ENCODE measurements at regions not wholly inside any gene's neighbourhood (a gene's known extent, or its start where the extent isn't known, plus 50 kb on each side); places are given as distances from the start of the nearest gene placed in this dataset.
"Not testable (repeated sequence)": the region's sequence is repeated elsewhere in the genome, so short reads cannot be mapped to it uniquely, and the experiment has no call there.

DNA sequence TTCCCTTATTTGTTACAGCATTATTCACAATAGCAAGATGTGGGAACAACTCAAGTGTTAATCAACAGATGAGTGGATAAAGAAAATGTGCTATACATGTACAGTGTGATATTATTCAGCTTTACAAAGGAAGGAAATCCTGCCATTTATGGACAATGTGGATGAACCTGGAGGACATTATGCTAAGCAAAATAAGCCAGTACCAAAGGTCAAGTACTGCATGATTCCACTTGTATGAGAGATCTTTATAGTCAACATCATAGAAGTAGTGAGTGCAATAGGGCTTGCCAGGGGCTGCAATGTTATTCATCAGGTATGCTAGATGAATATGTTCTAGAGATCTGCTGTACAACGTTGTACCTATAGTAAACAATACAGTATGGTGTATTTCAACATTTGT, 138.5 kb upstream of the AGR3 start:
- DNase-seq, result no peak

- peak; percentile 42 to 65 (median 53) for DNase-seq
Observed at GRCh38 chr7:17021205-17021604, 139.4 kb upstream of the AGR3 start.

GRCh38 chr7:17022920-17023319, 141.1 kb upstream of the AGR3 start:
- no peak for DNase-seq

DNA sequence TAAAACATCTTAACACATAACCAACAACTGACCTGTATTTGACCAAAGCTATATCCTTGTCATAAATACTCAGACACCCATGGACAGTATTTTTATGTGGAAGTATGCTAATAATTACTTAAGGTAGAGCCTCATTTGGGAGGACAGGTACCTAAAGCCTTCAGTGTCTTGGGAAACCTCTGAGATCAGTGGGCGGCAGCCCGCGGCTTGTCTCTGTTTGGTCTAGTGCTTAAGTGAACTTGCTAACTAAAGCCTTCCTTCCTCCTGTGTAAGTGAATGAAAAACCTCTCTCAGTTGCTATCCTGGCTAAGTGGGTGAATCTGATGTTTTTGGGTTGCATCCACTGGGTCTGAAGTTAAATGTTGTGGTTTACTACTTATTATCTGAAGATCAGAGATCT, 144.5 kb upstream of the AGR3 start:
- no peak for DNase-seq

- DNase-seq, result peak in 1 of 3 donors; percentile 31
Observed at GRCh38 chr7:17027143-17027788, 145.5 kb upstream of the AGR3 start.

DNA sequence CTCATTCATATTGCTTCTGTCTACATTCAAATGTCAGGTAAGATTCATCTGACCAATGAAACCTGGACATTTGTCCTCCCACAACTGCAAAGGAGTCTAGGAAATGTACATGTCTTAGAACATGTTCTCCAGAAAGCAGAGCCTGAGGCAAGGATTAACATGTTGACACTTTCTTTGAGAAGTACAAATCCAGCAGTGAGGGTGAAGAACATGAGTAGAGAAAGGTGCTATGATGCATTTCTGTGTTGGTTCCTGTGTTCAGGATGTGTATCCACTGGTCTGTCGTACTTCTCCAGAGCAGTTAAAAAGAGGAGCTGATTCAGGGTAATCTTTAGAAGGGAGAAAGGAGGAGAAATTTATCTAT, 146.0 kb upstream of the AGR3 start:
- DNase-seq, result no peak

DNA sequence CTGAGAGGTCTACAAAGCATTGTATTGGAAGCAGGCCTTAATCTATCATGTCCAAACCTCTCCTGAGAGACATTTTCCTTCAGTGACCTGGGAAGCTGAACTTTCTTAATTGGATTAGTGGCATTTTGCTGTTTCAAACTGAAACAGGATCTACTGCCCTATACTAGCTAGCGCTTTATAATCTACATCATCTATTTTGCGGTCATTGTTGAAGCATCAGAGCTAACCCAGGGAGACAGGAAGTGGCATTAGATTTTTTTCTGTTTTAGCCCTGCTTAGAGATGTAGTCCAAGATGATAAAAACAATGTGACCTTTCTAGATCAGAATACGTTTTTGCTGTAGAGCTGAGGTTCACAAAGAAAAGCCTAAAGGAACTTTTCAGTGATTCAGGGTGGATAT, 147.4 kb upstream of the AGR3 start:
- no peak for DNase-seq

GRCh38 chr7:17030559-17030958, 148.8 kb upstream of the AGR3 start:
- peak; percentile 69 to 86 (median 81) for DNase-seq

DNA sequence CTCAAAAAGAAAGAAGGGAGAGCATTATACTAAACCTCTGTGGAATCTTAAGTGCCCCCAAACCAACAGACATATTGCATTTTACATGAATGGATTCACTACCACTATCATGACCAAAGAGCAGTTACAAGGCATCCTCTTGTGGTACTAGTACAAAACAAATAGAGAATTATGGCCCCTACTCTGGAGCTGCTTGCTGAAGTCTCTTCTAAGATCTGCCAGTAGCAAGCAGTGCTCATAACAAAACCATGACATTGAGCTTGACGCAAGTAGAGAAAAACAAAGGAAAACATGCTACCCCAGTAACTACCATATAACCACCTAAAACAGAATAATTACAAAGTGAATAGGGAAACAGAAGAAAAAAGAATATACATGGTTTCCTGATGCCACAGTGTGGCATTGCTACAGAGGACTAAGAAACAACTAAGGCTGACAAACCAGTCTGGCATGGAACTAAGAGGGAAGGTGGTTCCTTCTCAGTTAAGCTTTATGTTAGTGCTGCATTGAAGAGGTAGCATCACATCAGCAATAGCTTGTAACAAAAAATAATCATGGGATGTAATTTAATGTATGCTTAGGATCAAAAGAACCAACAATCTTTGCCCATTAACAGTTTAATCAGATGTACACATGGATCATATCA, 150.2 kb upstream of the AGR3 start:
- no peak for DNase-seq

DNA sequence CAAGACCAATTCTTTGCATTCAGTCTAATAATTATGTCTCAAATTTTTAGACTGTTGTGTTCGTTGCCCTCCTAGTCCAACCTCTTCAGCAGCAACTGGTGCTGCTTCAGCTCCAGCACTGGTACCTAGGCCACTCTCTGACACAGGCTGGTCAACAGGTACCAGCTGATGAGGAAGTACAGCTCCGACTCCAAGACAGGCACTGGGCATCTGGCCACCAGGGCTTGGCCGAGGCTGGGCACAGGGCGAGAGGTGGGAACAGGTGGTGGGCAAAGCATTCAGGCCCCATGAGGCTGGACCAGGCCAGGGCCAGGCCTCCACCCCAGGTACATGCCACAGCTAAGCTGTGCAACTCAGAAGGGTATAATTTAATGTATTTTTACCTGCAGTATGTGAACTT, 151.5 kb upstream of the AGR3 start:
- no peak for DNase-seq

DNA sequence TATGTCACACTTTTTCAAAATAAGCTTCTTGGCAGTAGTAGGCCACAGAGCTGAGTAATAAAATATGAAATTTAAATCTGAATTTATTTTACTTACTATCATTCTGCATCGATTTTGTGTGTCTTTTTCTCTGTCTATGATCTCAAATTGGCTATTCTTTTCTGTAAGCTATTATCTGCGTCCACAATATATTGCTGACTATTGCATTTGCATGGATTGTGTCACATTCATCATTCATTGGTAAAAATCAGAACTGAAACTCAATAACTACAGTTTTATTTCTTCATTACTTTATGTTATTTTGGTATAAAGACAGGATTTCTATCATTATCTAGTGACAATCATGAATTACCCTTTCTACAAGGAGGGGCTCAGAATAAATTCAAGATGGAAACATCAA, 154.8 kb upstream of the AGR3 start:
- DNase-seq, result no peak

DNA sequence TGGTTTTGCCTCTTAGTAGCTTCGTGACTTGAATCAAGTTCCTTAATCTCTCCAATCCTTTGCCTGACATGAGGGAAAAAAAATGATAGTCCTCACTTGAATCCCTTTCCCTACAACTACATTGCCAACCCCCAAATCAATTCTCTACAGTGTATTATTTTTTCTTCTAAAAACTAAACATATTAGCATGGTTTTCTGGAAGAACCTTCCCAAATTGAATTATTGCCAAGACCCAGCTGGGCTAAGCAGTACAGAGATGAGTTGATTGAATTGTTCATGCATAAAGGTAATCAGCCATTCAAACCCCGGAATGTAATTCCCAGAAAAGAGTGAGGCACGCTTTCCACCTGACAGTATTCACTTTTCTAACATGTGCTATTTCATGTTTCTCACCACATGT, 155.6 kb upstream of the AGR3 start:
- no peak for DNase-seq

DNA sequence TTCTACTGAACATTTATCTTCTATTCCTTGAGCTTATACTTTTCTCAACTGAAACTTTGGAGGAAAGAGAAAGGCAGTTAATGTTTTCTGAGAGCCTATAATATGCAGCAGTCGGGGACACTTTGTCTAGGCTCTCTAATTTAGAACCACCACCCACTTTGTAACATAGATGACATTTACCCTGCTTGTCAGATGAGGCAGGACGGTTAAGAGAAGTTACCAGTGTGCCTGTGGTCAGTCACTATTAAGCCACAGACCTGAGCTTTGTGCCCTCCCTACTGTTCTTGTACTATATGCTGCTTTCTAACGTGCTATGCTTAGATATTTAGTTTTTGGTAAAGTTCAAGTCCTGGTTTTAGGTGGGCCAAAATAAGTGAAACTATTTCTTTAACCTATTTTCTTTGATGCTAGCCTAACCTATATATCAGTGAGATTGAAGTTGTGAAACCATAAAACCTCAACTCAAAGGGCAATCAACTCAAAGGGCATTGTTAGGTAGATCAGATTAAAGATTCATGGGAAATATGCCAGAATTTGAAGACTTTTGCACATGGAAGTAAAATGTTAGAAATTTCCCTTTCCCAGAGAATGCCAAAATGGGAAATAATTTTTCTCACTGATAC, 156.5 kb upstream of the AGR3 start:
- peak in 1 of 3 donors; percentile 12 for DNase-seq

DNA sequence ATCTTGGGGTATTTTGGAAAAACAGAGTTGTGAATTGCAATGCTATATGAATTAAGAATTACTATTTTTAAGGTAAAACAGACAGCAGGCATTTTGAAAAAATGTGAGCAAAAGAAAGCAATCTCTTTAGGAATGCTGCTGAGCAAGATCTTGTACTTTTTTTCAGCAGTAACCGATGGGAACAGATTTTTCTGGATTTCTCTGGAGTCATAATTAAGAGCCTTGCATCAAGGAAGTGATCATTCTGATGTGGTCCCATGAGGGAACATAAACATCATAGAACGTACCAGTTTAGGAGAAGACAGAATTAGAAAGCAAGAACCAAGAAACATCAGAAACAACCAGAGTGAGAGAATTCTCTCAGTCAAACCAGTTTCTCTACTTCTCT, 157.0 kb upstream of the AGR3 start:
- no peak for DNase-seq

DNA sequence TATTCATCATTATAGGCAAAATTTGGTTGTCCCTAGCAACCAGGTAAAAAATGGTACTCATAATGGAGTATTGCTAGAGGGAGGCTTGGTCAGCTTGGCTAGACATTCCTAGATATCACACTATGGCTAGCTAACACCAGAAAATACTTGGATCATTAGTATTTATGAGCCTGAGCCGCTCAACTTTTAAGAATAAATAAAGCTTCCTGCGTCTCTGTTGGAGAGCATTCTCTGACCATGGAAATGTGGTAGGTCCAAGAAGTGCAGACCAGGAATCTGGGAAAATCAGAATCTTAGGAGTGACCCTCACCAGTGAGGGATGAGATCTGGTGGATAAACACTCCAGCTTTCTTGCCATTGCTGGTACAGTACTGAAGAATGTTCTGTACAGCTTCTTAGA, 157.6 kb upstream of the AGR3 start:
- DNase-seq, result no peak

DNA sequence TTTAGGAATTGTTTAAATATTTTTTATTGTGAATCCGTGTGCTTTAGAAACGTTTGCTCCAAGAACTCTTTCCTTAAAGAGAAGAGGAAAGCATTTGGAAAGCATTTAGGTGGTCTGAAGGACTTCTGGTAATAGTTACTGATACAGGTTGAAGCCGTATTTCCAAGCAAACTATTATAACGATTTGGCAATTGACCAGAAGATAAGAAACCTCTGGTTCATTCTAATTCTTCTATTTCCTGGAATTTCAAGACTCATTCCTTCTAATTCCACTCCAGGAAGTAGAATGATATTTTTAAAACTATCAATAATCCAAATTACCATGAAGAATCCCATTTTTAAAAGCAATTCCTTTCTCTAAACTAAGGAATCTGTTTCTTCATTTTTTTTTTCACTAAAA, 158.9 kb upstream of the AGR3 start:
- DNase-seq, result no peak

GRCh38 chr7:17041324-17041723, 159.5 kb upstream of the AGR3 start:
- DNase-seq, result peak; percentile 64 to 96 (median 91)

DNA sequence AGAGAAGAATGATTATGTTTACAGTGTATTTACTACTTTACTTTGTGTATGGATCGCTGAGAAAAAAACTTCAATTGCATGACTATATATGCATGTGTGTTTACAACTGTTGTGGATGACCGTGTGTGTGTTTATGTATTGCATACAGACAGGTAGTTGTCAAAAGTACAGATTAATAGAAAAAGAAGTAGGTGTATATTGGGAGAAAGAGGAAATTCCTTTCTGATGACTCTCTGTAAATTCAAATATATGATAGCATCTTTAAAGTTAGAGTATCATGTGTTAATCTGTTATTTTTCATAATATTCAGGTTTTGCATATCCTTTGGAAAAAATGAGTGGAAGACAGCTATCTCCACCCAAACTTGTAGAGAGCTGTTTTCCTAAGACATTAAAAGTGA, 160.4 kb upstream of the AGR3 start:
- DNase-seq, result peak; percentile 6 to 60 (median 41)

- peak in 1 of 3 donors; percentile 53 for DNase-seq
Observed at GRCh38 chr7:17043012-17043877, 161.5 kb upstream of the AGR3 start.

DNA sequence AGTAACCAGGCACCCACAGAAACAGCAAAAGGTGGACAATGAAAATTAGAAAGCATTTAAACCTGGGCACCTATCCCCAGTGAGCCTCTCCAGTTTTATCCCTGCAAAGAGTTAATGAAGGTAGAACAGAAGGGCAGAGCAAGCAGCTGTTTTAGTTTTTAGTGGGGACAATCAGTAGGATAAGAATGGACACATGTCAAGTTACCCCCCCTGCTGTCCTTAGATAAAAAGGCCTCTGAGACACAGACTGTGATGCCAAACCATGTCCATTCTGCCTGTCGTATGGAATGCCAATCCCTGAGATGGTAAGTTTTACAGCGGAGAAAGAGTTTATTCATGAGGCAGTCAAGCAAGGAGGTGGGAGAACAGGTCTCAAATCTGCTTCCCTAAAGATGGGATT, 162.6 kb upstream of the AGR3 start:
- DNase-seq, result no peak

GRCh38 chr7:17044861-17045260, 163.1 kb upstream of the AGR3 start:
- peak in 2 of 3 donors; percentile 29 to 42 for DNase-seq

- no peak for DNase-seq
Observed at GRCh38 chr7:17046259-17046658, 164.5 kb upstream of the AGR3 start.

- DNase-seq, result no peak
Observed at GRCh38 chr7:17046666-17047065, 164.9 kb upstream of the AGR3 start.

DNA sequence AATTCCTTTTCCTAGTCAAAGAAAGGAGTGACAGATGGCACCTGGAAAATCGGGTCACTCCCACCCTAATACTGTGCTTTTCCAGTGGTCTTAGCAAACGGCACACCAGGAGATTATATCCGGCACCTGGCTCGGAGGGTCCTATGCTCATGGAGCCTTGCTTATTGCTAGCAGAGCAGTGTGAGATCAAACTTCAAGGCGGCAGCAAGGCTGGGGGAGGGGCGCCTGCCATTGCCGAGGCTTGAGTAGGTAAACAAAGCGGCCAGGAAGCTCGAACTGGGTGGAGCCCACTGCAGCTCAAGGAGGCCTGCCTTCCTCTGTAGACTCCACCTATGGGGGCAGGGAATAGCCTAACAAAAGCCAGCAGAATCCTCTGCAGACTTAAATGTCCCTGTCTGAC, 171.4 kb upstream of the AGR3 start:
- DNase-seq, result not testable (repeated sequence)
